ENCODE measurements at regions not wholly inside any gene's neighbourhood (a gene's known extent, or its start where the extent isn't known, plus 50 kb on each side); places are given as distances from the start of the nearest gene placed in this dataset.

DNA sequence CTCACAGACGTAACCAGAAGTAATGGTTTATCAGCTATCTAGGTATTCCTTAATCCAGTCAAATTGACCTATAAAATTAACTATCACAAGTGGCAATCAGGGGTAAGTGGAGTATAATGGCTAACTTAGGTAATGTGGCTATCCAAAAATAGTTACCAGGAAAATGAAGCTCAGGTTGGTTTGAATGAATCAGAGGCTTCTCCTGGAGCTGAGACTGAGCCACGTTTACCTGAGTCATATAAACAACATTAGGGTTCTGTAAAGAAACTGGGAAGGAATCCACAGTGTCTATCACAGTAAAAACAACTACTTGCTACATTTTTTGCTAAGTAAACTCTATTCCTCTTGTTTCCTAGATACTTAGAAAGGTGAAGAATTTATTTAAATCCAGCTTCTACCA, 236.0 kb upstream of the SPHKAP start:
- ATAC-seq = no peak
- intact Hi-C loops (cut with DNase I) = no loop called here
- Histone ChIP-seq H3K4me3 (ENCODE audit: low read length) (no peak overlapping the region), H3K9me3 (ENCODE audit: control insufficient read depth, low read length) (no peaks in the 10 kb centered on the region), H3K4me1 (ENCODE audit: control insufficient read depth, insufficient read depth, low read length) (peaks cover 1% of the 10 kb centered on the region), H3K27ac (ENCODE audit: low read length) (no peak overlapping the region), H3K27me3 (ENCODE audit: control insufficient read depth, insufficient read depth) (no peaks in the 10 kb centered on the region)
- DNase-seq = no peak
- 42% methylated on average over 2 of the region's 2 CpGs for WGBS

DNA sequence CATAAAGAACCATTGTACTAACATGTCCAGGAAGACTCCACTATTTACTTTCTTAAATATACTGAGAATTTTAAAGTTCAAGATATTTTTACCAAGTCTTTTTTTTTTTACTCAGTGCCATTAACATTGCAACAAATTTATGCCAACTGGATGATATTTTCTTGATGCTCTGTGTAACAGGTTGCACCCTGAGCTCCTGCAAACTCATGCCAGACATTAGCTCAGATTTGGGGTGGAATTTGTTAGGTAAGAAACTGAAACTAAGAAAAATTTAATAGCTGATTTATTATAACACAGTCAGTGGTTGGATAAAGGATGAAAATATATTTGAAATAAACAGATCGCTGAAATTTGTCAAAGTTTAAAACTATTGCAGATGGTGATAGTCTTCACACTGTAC, 228.6 kb upstream of the SPHKAP start:
- Histone ChIP-seq H3K4me1 (ENCODE audit: control insufficient read depth, insufficient read depth, low read length) (no peaks in the 10 kb centered on the region), H3K27ac (ENCODE audit: low read length) (no peak overlapping the region), H3K27me3 (ENCODE audit: control insufficient read depth, insufficient read depth) (no peaks in the 10 kb centered on the region), H3K4me3 (ENCODE audit: low read length) (no peak overlapping the region), H3K9me3 (ENCODE audit: control insufficient read depth, low read length) (no peaks in the 10 kb centered on the region)
- ATAC-seq = no peak
- intact Hi-C loops (cut with DNase I) = no loop called here
- 97% methylated on average over 1 of the region's 1 CpG for WGBS
- DNase-seq = no peak

DNA sequence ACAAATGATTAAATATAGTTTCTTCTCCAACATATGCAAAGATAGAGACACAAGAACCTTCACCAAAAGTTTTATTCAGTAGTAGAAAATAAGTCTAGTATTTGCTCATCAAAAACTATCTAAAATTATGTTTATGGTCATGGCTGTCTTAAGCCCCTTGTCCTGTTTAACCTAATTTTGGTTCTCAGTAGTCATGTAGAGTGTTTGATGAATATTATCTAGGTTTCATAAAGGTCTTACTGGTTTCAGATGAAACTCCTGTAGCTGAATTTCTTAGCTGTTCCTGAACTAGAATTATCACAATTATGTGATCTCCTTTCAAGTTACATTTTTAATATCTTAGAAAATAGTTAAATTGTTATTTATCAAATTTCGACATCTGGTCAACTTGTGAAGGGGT, 228.0 kb upstream of the SPHKAP start:
- intact Hi-C loops (cut with DNase I) = no loop called here
- Histone ChIP-seq H3K9me3 (ENCODE audit: control insufficient read depth, low read length) (no peaks in the 10 kb centered on the region), H3K4me3 (ENCODE audit: low read length) (no peak overlapping the region), H3K4me1 (ENCODE audit: control insufficient read depth, insufficient read depth, low read length) (no peaks in the 10 kb centered on the region), H3K27ac (ENCODE audit: low read length) (no peak overlapping the region), H3K27me3 (ENCODE audit: control insufficient read depth, insufficient read depth) (no peaks in the 10 kb centered on the region)
- DNase-seq (no peak), ATAC-seq (no peak)
- WGBS = 48% methylated on average over 1 of the region's 1 CpG

DNA sequence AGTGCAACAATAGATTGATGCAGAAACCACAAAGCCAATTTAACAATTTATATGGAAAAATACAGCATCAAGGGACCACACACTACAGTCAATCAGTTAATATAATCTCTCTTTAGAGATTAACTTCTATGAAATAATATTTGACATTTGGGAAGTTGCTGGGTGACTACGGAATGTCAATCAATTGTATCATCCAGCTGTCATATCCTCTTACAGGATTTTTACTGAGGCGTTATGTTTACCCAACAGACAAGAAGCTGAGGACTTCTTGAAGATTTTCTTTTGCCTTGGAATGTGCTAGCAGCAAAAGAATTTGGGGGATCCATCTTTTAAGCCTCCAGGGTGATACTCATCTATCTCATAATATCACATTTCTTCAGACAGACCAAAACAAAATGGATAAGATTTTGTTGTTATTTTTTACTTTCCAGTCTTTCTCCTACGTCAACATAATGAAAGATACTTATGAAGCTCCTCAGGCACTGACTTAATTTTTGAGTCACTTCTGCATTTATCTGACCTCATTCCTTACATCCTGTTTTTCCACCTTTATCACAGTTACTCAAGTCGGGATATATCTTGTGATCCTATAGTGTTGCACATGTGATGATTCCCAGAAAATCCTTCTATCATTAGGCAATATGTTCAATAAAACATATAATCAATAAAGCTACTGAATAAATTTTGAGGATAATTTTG, 227.2 kb upstream of the SPHKAP start:
- H3K4me3 ChIP-seq (ENCODE audit: low read length) = no peak overlapping the region
- H3K4me1 ChIP-seq (ENCODE audit: control insufficient read depth, insufficient read depth, low read length) = no peaks in the 10 kb centered on the region
- intact Hi-C loops (cut with DNase I) = no loop called here
- DNase-seq (no peak), ATAC-seq (no peak)
- H3K9me3 ChIP-seq (ENCODE audit: control insufficient read depth, low read length) = no peaks in the 10 kb centered on the region
- no peaks in the 10 kb centered on the region for H3K27me3 ChIP-seq (ENCODE audit: control insufficient read depth, insufficient read depth)
- WGBS = 63% methylated on average over 4 of the region's 4 CpGs
- H3K27ac ChIP-seq (ENCODE audit: low read length) = no peak overlapping the region

DNA sequence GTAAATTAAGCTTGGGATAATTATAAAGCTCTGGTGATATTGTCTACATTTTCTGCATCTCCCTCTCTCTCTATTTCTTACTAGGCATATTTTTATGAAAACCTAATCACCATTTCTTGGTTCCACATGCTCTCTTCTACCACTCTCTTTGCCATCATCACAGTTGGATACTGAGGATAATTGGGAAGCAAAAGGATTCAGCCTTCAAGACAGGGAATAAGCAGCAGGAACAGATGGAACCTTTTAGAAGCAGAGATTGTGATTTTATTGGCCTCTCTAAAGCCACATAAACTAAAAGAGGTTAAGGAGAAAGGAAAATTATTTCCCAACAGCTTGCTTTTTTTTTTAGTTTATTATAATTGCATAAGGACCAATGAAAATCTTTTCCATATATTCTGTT, 226.3 kb upstream of the SPHKAP start:
- no peaks in the 10 kb centered on the region for H3K4me1 ChIP-seq (ENCODE audit: control insufficient read depth, insufficient read depth, low read length)
- no peak for DNase-seq
- no peaks in the 10 kb centered on the region for H3K9me3 ChIP-seq (ENCODE audit: control insufficient read depth, low read length)
- H3K27ac ChIP-seq (ENCODE audit: low read length) = no peak overlapping the region
- ATAC-seq = no peak
- H3K27me3 ChIP-seq (ENCODE audit: control insufficient read depth, insufficient read depth) = no peaks in the 10 kb centered on the region
- H3K4me3 ChIP-seq (ENCODE audit: low read length) = no peak overlapping the region
- intact Hi-C loops (cut with DNase I) = no loop called here

DNA sequence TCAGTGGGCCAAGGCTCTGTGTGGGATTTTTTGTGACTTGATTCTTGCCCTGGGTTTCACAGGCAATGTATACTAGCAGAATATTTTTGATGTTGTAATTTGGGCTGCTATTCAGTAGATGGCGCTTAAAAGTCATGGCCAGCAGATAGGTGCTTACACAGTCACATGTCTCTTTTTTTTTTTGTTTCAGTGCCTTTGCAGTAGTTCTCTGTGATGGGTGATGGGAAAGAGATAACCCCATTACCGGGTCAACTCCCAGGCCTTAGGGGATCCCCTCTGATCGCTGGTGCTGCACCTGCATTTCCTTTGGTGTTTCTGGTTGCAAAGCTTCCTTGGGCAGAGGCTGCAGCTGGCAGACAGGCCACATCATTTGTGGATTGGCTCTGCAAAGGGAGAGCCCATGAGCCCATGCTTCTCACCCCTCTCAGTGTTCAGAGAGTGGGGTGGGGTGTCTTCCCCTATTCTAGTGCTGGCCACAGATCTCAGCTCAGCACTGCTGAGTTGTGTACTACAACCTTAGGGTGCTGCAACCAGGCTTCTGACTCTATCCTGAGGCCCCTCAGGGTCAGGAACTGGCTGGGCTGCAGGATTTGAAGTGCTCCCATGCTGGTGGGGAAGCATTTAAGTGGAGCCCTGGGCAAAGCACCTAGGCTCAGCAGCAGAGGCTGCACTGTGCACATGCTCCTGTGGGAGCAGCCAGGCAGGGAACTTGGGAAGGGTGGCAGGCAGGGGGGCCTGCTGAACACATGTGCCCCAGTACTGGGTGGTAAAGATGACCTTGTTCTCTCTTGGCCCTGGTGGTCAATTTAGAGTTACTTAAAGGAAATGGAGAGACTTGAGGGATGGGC, 219.8 kb upstream of the SPHKAP start:
- Histone ChIP-seq H3K4me1 (ENCODE audit: control insufficient read depth, insufficient read depth, low read length) (no peaks in the 10 kb centered on the region), H3K27me3 (ENCODE audit: control insufficient read depth, insufficient read depth) (no peaks in the 10 kb centered on the region), H3K9me3 (ENCODE audit: control insufficient read depth, low read length) (no peaks in the 10 kb centered on the region), H3K4me3 (ENCODE audit: low read length) (no peak overlapping the region), H3K27ac (ENCODE audit: low read length) (no peak overlapping the region)
- intact Hi-C loops (cut with DNase I) = no loop called here
- ATAC-seq (no peak), DNase-seq (no peak)
- WGBS = 66% methylated on average over 3 of the region's 3 CpGs

DNA sequence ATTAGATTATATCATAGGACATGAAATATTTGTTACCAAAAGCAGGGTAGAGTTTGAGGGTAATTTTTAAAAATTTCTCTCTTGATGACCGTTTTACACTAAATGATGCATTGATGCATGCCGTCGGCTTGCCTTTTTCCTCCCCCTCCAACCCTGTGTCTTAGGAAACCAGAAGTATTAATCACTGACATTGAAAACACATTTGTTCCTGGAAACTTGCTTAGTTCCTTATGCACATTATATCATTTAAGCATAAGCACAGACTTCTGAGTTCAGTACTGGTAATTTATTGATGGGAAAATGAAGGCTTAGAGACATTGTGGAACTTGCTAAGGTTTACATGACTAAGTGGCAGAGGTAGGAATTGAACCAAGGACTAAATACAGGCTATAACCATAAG, 206.3 kb upstream of the SPHKAP start:
- intact Hi-C loops (cut with DNase I) = no loop called here
- WGBS = 86% methylated on average over 3 of the region's 3 CpGs
- DNase-seq (no peak), ATAC-seq (no peak)
- Histone ChIP-seq H3K4me3 (ENCODE audit: low read length) (no peak overlapping the region), H3K9me3 (ENCODE audit: control insufficient read depth, low read length) (no peaks in the 10 kb centered on the region), H3K4me1 (ENCODE audit: control insufficient read depth, insufficient read depth, low read length) (no peaks in the 10 kb centered on the region), H3K27ac (ENCODE audit: low read length) (no peak overlapping the region), H3K27me3 (ENCODE audit: control insufficient read depth, insufficient read depth) (no peaks in the 10 kb centered on the region)

DNA sequence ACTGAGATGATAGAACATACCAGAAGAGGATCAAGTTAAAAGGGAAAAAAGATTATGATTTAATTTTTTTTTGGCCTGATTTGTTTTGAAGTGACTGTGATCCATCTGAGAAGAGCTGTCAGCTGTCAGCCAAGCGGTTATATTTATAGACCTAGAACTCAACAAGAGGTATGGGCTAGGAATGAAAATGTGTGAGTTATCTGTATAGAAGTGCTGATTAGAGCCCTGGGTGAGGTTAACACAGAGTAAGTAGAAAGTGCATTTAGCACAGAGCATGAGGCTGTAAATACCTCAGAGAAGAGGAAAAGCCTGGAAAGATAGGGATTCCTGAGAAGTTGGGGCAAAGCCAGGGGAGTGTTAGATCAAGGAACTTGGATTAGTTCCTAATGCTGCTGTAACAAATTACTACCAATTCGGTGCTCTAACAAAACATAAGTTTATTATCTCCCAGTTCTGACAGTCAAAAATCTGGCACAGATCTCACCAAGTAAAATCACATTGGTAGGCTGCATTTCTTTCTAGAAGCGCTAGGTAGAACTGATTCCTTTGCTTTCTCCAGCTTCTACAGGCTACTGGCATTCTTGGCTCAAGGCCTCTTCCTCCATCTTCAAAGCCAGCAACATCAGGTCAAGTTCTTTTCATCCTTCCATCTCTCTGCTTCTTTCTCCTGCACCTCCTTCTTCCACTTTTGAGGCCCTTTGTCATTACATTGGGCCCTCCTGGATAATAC, 197.4 kb upstream of the SPHKAP start:
- Histone ChIP-seq H3K27ac (ENCODE audit: low read length) (peak overlapping the region; percentile 51), H3K9me3 (ENCODE audit: control insufficient read depth, low read length) (no peaks in the 10 kb centered on the region), H3K4me1 (ENCODE audit: control insufficient read depth, insufficient read depth, low read length) (no peaks in the 10 kb centered on the region), H3K4me3 (ENCODE audit: low read length) (no peak overlapping the region), H3K27me3 (ENCODE audit: control insufficient read depth, insufficient read depth) (no peaks in the 10 kb centered on the region)
- DNase-seq (no peak), ATAC-seq (peak; percentile 80 to 84)
- 33% methylated on average over 3 of the region's 3 CpGs for WGBS
- intact Hi-C loops (cut with DNase I) = no loop called here

DNA sequence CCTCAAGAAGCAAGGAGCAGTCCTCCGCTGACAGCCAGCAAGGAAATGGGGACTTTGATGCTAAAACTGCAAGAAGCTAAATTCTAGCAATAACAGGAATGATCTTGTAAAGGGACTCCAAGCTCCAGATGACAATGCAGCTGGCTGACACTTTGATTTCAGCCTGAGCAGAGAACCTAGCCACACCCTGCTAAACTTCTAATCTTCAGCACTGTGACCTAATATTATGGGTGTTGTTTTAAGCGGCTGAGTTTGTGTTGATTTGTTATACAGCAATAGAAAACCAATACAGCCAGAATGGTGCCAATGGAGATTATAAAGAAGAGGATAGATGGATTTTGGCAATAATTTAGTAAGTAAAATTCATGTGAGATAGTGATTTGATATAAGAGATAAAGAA, 196.7 kb upstream of the SPHKAP start:
- H3K9me3 ChIP-seq (ENCODE audit: control insufficient read depth, low read length) = no peaks in the 10 kb centered on the region
- ATAC-seq (peak; percentile 78 to 79), DNase-seq (no peak)
- H3K27ac ChIP-seq (ENCODE audit: low read length) = peak overlapping the region; percentile 89
- H3K4me3 ChIP-seq (ENCODE audit: low read length) = no peak overlapping the region
- intact Hi-C loops (cut with DNase I) = no loop called here
- no peaks in the 10 kb centered on the region for H3K27me3 ChIP-seq (ENCODE audit: control insufficient read depth, insufficient read depth)
- WGBS = 46% methylated on average over 2 of the region's 2 CpGs
- H3K4me1 ChIP-seq (ENCODE audit: control insufficient read depth, insufficient read depth, low read length) = no peaks in the 10 kb centered on the region

DNA sequence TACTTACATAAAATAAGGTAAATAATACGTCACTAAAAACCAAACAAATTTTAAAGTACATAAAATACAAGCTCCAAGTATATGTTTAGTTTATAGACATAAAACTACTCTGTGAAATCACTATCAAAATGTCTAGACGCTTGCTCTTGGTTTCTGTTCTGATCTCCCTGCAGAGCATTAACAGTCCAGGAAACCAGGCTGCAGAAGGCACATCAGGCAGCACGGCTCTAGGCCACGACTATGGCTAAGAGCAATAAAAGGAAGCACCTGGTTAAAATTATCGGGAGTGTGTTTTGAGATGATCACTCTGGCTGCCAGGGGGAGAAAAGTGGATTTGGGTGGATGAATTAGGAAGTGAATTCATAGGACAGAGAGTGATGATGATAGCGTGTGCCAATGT, 196.0 kb upstream of the SPHKAP start:
- H3K4me3 ChIP-seq (ENCODE audit: low read length) = no peak overlapping the region
- peak in 1 of 2 donors; percentile 53 for ATAC-seq
- H3K27me3 ChIP-seq (ENCODE audit: control insufficient read depth, insufficient read depth) = no peaks in the 10 kb centered on the region
- intact Hi-C loops (cut with DNase I) = no loop called here
- DNase-seq = no peak
- H3K27ac ChIP-seq (ENCODE audit: low read length) = peak overlapping the region; percentile 89
- no peaks in the 10 kb centered on the region for H3K4me1 ChIP-seq (ENCODE audit: control insufficient read depth, insufficient read depth, low read length)
- H3K9me3 ChIP-seq (ENCODE audit: control insufficient read depth, low read length) = no peaks in the 10 kb centered on the region
- 28% methylated on average over 6 of the region's 6 CpGs for WGBS

DNA sequence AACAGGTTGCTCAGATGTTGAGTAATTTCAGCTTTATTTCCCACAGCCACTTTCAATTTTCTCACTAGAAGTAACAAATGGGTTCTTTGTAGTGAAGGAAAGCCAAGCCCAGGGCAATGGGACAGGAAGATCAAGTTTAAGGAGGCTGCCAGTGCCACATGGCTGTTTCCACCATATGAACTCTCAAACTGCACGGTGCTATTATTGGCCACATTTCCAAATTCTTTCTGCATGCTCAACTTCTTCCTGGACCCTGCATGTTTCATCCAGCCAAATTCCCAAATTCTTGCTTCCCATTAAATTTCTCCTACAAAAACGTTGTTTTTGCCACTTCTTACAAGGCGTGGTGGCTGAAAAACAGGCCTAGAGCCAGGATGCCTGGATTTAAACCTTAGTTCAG, 193.3 kb upstream of the SPHKAP start:
- Histone ChIP-seq H3K9me3 (ENCODE audit: control insufficient read depth, low read length) (no peaks in the 10 kb centered on the region), H3K4me1 (ENCODE audit: control insufficient read depth, insufficient read depth, low read length) (no peaks in the 10 kb centered on the region), H3K27ac (ENCODE audit: low read length) (no peak overlapping the region), H3K27me3 (ENCODE audit: control insufficient read depth, insufficient read depth) (no peaks in the 10 kb centered on the region), H3K4me3 (ENCODE audit: low read length) (no peak overlapping the region)
- intact Hi-C loops (cut with DNase I) = no loop called here
- DNase-seq (no peak), ATAC-seq (no peak)
- 42% methylated on average over 3 of the region's 3 CpGs for WGBS

All from right cardiac atrium (tissue), 5 donors.